ENCODE measurements at regions not wholly inside any gene's neighbourhood (a gene's known extent, or its start where the extent isn't known, plus 50 kb on each side); places are given as distances from the start of the nearest gene placed in this dataset.

DNA sequence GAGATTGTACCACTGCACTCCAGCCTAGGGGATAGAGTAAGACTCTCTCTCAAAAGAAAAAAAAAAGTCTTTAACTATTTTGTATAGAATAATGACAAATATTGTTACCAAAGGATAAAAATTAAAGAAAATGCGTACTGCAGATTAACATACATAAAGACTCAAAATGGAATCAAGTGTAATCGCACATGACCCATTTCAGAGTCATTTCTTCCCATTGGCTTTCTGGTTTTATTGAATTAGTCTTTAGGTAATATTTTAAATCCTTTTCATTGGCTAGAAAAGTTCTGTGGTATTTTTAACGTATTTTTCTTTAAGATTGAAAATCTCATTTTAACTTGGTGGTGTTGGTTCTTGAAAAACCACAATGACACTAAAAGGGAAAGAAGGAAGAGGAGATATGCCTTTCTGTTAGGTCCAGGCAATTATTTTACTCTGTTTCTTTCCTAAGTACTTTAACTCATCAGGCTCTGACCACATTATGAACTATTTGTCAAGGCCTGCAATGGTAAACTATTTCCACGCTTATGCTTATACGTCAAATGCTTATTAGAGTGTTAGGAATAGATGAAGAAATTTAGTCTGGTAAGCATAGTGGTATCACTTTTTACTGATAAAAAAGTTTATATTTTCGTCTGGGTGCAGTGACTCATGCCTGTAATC is 52.3 kb downstream of the PLEKHG1 start:
- no peak for DNase-seq

DNA sequence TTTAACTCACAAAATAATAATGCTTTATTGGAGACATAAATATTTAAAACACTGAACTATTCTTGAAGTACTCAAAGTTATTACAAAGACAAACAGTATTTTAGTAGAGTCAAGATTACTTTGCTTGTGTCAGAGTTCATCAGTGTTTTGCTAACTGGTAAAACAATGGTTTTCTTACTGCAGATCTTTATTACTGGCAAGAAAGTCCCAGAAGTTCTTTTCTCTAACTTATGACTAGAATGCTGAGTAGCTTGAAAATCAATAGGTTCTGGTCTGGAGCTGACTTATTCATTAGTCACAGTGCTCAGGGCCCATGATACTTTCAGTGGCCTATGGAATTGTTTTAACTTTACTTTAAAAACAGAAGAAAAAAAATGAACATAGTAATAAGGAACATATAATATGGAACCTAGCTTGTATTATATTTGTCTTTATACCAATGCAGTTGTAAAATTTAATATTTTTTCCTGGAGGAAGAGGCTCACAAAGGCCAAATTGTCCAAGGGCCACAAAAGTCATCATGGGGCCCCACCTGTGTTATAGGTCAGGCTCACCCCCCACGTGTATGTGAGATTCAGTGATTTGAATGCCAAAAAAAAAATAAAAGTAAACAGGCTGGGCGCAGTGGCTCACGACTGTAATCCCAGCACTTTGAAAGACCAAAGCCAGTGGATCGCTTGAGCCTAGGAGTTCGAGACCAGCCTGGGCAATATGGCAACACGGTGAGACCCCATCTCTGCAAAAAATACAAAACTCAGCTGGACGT is 53.3 kb downstream of the PLEKHG1 start:
- no peak for DNase-seq

GRCh38 chr6:150654608-150655007 is 54.9 kb downstream of the PLEKHG1 start:
- no peak for DNase-seq

- DNase-seq: no peak
Measured at GRCh38 chr6:150656156-150656555, 56.5 kb downstream of the PLEKHG1 start.

GRCh38 chr6:150658421-150658820 is 58.7 kb downstream of the PLEKHG1 start:
- DNase-seq: no peak

- no peak for DNase-seq
Measured at GRCh38 chr6:150659046-150659763, 59.5 kb downstream of the PLEKHG1 start.

- DNase-seq: no peak
Measured at GRCh38 chr6:150661216-150662007, 61.7 kb downstream of the PLEKHG1 start.

GRCh38 chr6:150662814-150663213 is 63.1 kb downstream of the PLEKHG1 start:
- no peak for DNase-seq

DNA sequence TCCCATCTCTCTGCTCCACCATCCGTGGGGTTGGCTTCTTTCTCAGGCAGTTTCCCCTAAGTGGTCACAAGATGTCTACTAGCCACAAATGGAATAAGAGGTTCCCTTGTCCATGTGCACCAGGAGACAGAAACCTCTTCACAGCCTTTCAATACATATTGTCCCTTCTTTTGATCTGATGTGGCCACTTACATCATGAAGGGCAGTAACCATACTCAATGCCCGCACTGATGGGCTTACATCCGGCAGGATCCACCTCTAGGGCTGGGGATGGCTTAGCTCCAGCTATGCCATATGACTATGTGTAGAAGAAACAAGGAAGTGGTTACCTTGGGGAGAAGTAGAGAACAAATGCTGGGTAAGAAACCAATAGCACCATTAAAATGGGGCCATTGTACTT is 64.4 kb downstream of the PLEKHG1 start:
- no peak for DNase-seq

DNA sequence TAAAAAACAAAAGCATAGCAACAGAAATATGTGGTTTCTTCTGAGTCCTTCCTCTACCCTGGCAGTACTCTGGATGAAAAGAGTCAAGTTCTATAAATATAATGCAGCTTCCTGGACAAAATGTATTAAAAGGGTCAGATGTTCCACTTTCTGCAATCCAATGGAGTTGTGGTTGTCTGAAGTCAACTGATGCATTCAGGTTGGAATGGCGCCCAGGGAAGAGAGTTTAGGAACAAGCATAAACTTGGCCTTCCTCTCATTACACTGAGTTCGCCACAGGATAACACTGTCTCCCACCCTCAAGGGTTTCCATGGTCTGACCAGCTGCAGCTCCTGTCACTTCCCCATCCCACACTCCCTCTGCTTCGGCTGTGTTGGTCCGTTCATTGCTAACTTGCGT is 66.4 kb downstream of the PLEKHG1 start:
- DNase-seq: no peak

- no peak for DNase-seq
Measured at GRCh38 chr6:150667359-150667758, 67.7 kb downstream of the PLEKHG1 start.

GRCh38 chr6:150667977-150668716 is 68.5 kb downstream of the PLEKHG1 start:
- DNase-seq: no peak

GRCh38 chr6:150668900-150669302 is 69.2 kb downstream of the PLEKHG1 start:
- DNase-seq: no peak

DNA sequence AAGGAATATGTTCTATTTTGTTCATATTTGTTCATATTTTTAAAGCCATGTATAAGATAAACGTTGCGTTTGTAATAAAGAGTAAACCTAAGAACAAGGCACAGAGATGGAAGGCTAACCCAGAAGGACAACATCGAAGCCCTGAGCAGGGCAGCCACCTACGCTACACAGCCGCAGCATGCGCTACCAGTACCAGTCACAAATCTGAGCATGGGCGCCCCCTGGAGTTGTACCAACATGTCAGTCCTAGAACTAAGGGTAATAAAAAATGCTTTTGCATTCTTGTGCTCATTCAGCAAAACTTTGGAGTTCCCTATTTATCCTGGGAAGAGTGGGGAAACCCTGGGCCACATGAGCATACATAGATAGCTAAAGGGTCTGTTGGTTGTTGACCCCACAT is 70.6 kb downstream of the PLEKHG1 start:
- no peak for DNase-seq

DNA sequence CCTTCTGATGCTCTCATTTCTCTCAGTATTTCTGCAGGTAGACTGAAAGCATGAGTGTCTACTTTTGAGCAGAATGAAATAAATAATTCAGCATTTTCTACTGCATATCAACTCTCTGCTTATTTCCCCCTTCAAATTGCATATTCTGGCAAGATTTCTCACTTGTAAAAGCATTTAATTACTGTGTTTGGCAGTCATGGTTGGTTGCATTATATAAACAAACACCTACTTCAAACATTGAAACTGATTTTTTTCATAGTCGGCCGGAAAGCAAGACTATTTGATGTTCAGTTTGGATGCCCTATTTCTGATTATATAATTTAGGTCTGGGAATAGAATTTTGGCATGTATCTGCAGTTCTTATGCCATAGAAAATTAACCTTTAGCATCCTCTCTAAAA is 73.1 kb downstream of the PLEKHG1 start:
- DNase-seq: no peak

- no peak for DNase-seq
Measured at GRCh38 chr6:150673720-150674346, 74.1 kb downstream of the PLEKHG1 start.

DNA sequence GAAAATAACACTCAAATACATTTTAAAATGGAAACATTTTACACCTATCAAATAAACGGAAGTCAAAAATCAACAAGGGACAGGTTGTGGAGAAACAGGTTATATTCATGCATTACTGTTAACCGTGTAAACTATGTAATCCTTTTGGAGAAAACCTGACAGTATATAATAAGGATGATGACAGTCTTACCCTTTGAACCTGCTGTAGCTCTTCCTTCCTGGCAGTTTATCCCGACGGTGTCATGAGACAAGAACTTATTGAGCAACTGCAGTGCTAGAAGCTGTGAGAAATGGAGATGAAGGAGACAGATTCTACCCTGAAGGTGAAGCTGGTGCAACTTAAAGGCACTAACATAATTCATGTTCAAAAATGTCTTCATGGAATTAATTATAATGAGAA is 76.7 kb downstream of the PLEKHG1 start:
- no peak for DNase-seq

DNA sequence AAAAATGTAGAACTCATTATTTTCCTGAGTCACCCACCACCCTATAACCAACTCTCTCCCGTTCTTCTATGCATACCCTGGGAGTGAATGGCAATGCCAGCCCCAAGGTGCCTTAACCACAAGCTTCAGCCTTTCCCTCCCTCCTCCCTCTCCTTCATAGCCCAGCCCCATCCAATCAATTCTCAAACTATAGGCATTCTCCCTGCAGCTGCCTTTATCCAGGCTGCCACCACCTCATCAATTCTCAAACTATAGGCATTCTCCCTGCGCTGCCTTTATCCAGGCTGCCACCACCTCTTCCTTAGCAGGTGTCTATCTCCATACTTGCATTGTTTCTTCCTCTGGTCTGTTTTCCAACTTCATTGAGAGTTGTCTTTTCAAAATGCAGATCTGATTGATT is 77.1 kb downstream of the PLEKHG1 start:
- no peak for DNase-seq

- DNase-seq: no peak
Measured at GRCh38 chr6:150680510-150680909, 80.8 kb downstream of the PLEKHG1 start.

GRCh38 chr6:150681578-150682395 is 82.1 kb downstream of the PLEKHG1 start:
- DNase-seq: no peak

GRCh38 chr6:150683320-150683719 is 83.6 kb downstream of the PLEKHG1 start:
- no peak for DNase-seq

Data from central memory CD4-positive, alpha-beta T cell (primary cell).